T47D (cell line): ENCODE measurements at regions not wholly inside any gene's neighbourhood (a gene's known extent, or its start where the extent isn't known, plus 50 kb on each side); places are given as distances from the start of the nearest gene placed in this dataset.
"Not testable (repeated sequence)": the region's sequence is repeated elsewhere in the genome, so short reads cannot be mapped to it uniquely, and the experiment has no call there.

ENCODE experiments used
- DNase-seq, 2 experiments: peaks; one replicate each; pipeline versions ENCODE4 v3.0.0 to v3.0.0-alpha.2; 2011 to 2012; ENCODE audit warnings: low read depth in 1 of 2, low spot score in 1 of 2
- JUND ChIP-seq: IDR thresholded peaks from 2 replicates; pipeline ENCODE4 v1.6.1; 2012; ENCODE audit warnings: low read depth
- in situ Hi-C: cut with HindIII; loops from 2 replicates; pipeline ENCODE4 v1.10.0; 2016; ENCODE audit warnings: low sequenced_read_pairs, low pct_unique_long_range_greater_than_20kb

DNA sequence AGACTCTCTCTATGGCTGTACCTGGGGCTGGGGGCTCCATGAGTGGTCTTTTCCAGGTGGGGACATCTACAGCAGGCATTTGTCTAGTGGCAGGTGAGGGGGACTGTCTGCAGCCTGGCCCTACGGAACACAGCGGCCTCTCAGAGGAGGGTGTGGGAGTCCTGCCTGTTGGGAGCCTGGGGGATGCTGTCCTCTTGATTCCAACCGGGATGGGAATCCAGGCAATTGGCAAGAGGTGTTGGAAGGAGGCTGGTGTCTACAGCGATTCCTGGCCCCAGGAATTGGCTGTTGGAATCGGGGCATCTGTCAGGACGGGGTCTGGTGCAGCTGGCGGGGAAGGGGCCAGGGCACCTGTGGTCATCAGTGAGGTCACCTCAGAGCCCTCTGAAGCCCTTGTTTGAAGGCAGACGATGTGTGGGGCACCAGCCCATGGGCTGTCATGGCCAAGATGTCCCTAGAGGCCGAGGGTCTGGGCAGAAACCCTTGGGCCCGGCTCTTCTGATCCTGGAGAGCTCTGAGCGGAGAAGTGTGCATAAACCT is 386.3 kb downstream of the TMEM121 start:
- no peak for DNase-seq
- in situ Hi-C loops: no loop called here
- no peak for TF ChIP-seq JUND

DNA sequence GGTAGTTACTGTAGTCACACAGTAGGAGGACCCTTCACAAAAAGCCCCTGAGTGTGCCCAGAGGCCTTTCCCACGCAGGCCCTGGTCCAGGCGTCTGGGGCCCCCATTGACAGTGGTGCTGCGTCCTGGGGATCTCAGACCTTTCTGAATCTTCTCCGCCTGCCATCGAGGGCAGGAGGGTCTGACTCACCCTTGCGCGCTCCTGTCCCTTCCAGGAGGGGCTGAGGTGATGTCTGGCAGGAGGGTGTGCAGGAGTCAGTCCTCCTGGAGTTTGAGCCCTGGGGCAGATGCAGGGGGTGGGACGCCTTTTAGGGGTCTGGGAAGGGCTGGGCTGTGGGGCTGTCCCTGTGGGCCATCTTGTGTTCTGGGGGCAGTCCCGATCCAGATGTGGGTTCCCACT is 386.8 kb downstream of the TMEM121 start:
- TF ChIP-seq JUND: no peak
- in situ Hi-C loops: no loop called here
- DNase-seq: no peak

DNA sequence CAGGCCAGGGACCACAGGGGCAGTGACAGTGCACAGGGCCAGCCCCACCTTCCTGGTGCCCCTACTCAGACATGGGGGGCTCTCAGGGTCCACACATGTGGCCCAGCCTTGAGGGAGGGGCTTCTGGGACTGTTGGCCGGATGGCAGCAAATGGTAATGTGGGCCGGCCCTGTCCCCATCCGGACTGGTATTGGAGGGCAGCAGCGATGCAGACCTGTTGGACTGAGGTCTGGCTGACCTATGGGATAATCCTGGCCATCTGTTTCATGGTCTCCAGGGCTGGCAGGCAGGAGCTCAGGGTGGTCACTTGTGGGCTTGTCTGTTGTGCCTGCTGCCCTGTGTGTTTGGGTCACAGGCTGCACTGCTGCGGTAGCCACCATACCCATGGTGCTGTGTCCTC is 387.5 kb downstream of the TMEM121 start:
- no peak for DNase-seq
- in situ Hi-C loops: no loop called here
- no peak for TF ChIP-seq JUND

DNA sequence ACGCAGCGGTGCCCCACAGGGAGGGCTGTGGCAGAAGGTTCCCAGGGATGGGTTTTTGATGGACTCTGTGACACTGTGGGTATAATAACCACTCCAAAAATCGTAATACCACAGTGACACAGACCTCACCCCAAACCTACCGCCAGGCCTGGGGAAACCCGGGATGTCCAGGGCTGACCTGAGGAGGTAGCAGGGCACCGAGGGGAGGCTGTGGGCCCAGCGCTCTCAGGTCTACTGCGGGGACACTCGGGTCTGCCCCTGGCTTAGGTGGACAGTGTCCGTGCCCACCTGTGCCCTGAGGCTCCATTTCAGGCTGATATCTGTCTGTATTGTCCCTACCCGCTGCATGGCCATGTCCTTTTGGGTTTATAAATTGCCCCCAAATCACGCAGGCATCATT is 387.9 kb downstream of the TMEM121 start:
- in situ Hi-C loops, DNase-seq: not testable (repeated sequence)

DNA sequence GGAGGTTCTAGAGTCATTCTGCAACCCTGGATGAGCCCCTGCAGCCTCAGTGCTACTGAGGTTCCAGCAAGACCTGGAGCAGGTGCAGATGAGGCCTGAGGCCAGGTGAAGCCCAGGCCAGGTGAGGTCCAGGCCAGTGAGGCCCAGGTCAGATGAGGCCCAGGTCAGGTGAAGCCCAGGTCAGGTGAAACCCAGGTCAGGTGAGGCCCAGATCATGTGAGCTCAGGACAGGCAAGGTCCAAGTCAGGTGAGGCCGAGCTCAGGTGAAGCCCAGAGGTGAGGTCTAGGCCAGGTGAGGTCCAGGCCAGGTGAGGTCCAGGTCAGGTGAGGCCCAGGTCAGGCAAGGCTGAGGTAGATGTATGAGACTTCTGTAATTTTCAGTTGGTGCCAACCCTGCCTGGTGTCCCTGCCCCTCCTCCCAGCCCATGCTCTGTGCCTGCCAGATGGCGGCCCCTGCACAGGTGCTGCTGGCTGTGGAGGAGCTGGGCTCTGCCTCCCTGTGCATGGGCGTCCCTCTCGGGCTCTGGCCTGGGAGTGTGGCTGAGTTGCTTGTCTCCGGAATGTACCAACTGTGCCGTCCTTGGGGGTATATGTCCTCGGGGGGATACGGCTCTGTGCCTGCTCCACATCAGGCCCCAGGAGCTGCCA is 388.5 kb downstream of the TMEM121 start:
- DNase-seq: no peak
- in situ Hi-C loops: no loop called here
- TF ChIP-seq JUND: no peak

DNA sequence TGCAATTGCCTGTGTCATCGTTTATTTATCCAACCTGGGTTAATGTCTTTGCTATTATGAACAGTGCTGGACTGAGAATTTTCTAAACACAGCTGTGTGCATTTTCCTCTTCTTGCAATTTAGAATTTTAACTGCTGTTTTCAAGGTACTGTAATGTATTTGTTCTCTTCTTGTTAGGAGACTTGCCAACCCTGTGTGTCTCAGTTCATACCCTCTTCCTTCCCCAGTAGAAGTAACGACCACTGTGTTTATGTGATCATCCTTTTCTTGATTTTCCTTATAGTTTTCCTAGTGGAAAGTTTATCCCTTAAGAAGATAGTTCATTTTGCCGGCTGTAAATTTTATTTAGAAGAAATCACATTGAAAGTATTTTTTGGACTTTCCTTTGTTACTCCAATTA is 389.2 kb downstream of the TMEM121 start:
- DNase-seq, in situ Hi-C loops: not testable (repeated sequence)

DNA sequence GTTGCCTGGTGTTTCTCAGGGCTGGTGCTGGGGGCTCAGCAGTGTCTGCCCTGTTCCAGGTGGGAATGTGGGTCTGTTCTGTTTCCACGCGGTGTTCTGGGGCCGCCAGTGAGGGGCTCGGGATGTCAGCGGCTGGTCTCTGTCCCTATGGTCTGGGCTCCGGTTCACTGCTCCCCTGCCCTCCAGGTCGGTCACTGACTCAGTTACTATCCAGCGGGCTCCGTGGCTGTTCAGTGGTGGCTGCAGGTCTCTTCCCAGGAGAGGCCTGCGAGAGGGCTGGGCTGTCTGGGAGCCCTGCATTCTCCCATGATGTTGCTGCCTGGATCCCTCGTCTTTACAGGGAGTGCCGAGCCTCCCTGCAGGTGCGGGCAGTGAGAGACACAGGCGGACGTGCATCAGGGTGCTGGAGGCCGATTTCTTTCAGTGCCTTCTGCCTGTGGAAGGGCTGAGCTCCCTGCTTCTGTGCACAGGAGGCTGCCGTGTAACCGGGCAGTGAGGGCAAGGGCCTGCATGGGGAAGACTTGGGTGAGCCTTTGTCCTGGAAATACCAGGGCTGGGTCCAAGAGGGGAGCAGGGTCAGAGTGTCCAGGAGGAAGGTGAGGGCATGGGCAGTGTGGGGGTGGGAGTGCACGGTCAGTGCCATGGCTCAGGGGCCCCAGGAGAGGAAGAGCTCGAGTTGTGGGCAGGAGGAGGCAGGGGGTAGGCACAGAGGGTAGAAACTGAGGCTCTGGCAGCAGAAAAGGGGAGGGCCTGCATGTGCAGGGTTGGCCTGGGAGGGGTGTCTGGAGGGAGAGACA is 391.0 kb downstream of the TMEM121 start:
- DNase-seq: not testable (repeated sequence)

DNA sequence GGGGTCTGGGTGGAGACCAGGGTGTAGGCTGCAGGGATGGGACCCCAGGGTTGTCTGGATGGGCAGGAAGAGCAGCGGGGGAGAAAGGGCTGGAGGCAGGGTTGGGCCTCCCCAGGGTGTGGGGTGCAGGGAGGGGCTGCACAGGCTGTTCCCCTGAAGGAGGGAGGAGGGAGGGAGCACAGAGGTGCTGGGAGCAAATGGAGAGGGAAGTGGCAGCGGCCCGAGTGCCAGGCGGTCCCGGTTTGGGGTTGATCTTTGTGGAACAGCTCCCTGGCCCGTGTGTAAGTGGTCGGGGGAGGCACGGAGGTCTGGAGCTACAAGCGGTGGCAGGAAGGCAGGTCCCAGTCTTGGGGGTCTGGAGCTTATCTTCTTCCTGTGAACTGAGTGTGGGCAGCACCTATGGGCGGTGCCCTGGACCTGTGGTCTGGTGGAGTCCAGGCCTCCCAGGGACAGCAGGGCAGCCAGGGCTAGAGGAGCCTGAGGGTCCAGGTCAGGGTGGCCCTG is 391.6 kb downstream of the TMEM121 start:
- no peak for TF ChIP-seq JUND
- in situ Hi-C loops: no loop called here

More for the DNA sequence above, 391.0 kb downstream of the TMEM121 start:
- in situ Hi-C loops: not testable (repeated sequence)

DNA sequence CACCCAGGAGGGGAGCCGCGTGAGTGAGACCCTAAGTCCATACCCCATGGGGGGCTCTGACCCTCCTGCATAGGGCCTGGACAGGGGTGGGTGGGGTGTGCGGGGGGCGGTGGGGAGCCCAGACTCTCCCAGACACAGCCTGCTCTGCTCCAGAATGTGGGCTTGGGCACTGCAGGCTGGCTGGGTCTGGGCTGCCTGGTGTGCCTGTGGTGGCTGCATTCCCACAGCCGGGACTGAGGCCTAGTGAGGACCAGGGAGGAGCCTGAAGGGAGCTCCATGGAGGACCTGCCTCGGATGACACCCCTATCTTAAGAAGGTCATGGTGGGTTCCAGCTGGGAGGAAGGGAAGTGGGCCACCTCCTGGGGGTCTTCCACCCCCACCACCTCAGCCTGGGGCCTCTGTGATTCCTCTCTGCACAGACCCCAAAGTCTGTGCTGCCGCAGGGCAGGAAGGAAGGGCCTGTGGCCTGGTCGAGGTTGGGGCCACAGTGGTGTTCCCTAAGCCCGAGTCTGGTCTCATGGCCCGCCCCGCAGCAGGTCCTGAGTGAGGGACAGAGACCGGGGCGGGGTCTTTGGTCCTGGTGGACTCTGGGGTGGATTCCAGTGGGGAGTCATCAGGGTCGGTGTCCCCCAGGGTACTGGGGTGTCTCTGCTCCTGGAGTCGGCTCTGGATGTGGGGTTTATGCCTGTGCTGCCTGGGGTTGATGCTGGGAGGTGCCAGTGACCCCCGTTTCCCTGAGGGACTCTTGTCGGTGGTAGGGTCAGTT is 392.3 kb downstream of the TMEM121 start:
- TF ChIP-seq JUND: no peak
- in situ Hi-C loops: no loop called here
- no peak for DNase-seq

More for the DNA sequence above, 391.6 kb downstream of the TMEM121 start:
- no peak for DNase-seq

DNA sequence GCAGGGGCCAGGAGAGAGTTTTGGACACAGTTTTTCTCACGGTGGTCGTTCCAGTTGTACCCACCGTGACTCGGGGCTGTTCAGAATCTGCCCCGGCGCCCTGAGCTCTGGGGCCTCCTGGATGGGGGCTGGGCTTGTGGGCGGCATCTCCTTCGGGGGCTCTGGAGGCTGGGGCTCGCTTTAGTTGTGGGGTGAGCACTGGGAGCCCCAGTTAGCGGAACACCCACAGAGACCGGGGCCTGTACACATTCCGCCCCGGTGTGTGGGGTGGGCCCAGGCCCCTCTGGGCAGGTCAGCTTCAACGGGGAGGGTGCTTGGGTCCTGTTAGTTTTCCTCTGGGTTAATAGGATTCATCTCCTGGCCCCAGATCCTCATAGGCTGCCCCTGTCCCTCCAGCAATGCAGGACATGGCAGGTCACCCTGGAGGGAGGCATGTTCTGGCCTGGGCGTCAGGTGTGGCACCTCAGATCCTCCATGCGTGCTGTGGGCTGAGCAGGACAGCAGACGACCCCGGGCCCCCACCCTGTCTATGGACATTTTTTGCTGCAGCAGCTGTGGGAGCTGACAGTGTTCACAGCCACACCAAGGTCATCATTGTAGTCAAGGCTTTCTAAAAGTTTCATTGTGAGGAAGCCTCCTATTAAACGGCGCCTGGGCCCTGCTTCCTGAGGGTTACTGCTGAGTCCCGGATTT is 393.2 kb downstream of the TMEM121 start:
- in situ Hi-C loops: no loop called here
- no peak for DNase-seq
- TF ChIP-seq JUND: no peak

DNA sequence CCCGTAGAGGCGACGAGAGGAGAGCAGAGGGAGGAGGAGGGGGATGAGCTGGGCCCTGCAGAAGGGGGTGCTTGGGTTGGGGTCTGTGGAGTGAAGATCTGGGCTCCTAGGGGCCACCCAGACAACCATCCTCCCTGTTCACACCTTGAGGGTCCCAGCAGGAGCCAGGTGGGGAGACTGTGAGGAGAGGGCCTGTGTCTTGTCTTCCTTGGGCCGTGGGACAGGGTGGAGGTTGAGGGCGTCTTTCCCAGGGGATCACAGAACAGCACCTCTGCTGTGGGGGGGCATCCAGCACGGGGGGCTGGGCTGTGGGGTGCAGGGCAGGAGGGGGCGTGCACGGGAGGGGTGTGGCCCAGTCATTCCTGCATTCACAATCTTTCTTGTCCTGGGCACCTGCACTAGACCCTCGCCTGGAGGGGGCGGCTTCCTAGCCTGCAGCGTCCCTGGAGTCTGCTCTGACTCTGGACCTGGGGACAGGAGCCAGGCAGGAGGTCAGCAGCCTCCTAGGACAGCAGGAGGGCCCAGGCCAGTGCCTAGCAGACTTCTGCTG is 393.8 kb downstream of the TMEM121 start:
- DNase-seq: not testable (repeated sequence)

DNA sequence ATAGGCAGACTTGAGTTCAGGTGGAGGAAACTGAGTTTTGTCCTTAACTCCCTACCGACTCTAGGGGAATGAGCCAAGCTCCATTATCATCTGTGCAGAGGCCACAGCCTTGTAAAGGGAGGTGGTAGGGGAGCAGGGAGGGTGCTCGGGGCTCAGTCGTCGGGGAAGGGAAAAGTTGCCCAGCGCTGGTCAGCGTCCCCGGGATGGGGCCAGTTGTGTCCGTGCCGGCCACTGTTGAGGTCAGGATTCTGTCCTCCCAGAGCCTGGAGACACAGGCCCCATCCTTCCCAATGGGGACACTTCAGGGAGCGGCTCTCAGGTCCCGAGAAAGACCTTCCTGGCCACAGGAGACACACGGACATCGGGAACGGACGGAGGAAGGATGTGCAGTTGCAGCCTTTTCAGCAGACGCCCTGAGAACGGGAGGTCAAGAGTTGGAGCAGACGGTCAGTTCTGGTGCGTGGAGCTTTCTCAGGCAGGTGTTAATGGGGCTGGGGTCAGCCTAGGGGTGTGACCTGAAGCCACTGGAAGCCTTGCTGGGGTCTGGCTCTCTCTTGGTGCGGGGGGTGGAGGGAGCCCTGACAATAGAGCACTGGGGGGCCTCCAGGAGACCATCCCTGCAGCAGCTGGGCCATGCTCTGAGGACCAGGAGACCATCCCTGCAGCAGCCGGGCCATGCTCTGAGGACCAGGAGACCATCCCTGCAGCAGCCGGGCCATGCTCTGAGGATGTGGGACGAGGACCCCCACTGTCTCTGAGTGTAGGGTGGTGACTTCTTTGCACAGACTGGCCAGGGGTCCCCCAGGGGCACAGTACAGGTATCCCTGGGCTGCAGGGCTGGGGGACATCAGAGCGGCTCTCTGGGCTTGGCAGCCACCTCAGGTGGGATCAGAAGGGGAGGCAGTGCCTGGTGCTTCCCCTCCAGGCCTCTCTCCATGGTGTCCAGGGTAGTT is 394.7 kb downstream of the TMEM121 start:
- in situ Hi-C loops: not testable (repeated sequence)

More for the DNA sequence above, 393.8 kb downstream of the TMEM121 start:
- in situ Hi-C loops: not testable (repeated sequence)

DNA sequence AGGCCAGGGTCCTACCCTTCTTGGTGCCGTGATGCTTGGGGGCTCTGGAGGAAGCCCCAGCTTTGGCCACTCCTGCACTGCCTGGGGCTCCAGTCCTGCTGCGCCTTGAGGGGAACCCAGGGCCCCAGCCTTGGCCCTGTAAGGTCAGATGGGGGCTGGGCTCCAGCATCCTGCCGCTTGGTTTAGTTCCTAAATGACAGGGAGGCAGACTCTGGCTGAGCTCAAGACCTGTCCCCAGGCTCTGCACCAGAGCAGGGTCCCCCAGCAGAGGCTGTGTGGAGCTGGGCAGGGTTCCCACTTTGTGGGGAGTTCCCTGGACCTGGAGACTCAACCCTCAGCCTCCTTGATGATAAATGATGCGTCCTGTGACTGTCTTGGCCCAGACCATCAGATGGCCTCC is 395.4 kb downstream of the TMEM121 start:
- DNase-seq, in situ Hi-C loops: not testable (repeated sequence)

More for the DNA sequence above, 394.7 kb downstream of the TMEM121 start:
- DNase-seq: not testable (repeated sequence)

DNA sequence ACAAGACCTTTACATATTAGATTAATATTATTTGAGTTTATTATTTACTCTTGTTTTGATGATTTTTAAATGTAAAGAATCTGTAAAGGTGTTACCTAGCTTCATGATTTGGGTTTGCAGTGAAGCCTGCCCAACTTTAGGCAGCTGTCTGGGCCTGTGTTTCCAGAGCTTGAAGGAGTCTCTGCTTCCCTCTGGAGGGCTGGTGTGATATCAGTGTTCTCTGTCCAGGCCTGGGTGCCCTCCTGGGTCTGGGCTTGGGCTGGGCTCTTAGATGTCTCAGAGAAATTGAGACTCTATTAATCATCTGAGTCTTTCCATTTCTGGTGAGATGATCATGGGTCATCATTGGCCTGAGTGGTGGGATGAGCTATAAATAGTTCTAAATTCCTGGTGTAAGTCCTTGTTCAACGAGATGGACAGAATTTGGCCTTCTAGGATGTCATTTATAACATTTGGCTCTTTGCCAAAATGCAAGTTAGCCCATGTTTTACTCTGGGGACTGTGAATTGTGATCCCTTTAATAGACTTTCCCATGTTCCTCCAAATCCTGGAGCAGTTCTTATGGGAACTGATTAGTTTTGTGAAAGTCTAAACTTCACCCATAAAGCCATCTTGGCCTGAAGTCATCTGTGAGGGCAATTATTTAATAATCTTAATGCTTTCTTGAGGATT is 397.3 kb downstream of the TMEM121 start:
- in situ Hi-C loops, DNase-seq: not testable (repeated sequence)
